GM18870 (cell line): ENCODE measurements at regions not wholly inside any gene's neighbourhood (a gene's known extent, or its start where the extent isn't known, plus 50 kb on each side); places are given as distances from the start of the nearest gene placed in this dataset.

Source experiments
- ATAC-seq: cut with Tn5 transposase; IDR thresholded peaks from one replicate; pipeline ENCODE4 v1.9.1; 2021; ENCODE audit warnings: moderate library complexity; ENCODE audit not compliant: unreplicated experiment

GRCh38 chr16:82360024-82360783 lies 190.2 kb upstream of the MPHOSPH6 start:
- ATAC-seq: no peak

- no peak for ATAC-seq
These were observed 188.7 kb upstream of the MPHOSPH6 start for GRCh38 chr16:82358606-82359221.

GRCh38 chr16:82358161-82358560 lies 188.1 kb upstream of the MPHOSPH6 start:
- ATAC-seq: no peak

- no peak for ATAC-seq
These were observed 187.2 kb upstream of the MPHOSPH6 start for GRCh38 chr16:82357237-82357636.

GRCh38 chr16:82350560-82350959 lies 180.5 kb upstream of the MPHOSPH6 start:
- no peak for ATAC-seq

- no peak for ATAC-seq
These were observed 175.3 kb upstream of the MPHOSPH6 start for GRCh38 chr16:82345318-82345717.

- ATAC-seq: no peak
These were observed 174.1 kb upstream of the MPHOSPH6 start for GRCh38 chr16:82344157-82344556.

GRCh38 chr16:82341146-82341669 lies 171.2 kb upstream of the MPHOSPH6 start:
- no peak for ATAC-seq

- no peak for ATAC-seq
These were observed 170.5 kb upstream of the MPHOSPH6 start for GRCh38 chr16:82340531-82340930.

- no peak for ATAC-seq
These were observed 167.3 kb upstream of the MPHOSPH6 start for GRCh38 chr16:82337355-82337754.

GRCh38 chr16:82331974-82332750 lies 162.1 kb upstream of the MPHOSPH6 start:
- ATAC-seq: no peak

GRCh38 chr16:82331397-82331796 lies 161.4 kb upstream of the MPHOSPH6 start:
- no peak for ATAC-seq

GRCh38 chr16:82329504-82330192 lies 159.6 kb upstream of the MPHOSPH6 start:
- no peak for ATAC-seq

- no peak for ATAC-seq
These were observed 159.0 kb upstream of the MPHOSPH6 start for GRCh38 chr16:82328881-82329469.

GRCh38 chr16:82323171-82323570 lies 153.1 kb upstream of the MPHOSPH6 start:
- no peak for ATAC-seq

GRCh38 chr16:82322177-82322576 lies 152.2 kb upstream of the MPHOSPH6 start:
- ATAC-seq: no peak

GRCh38 chr16:82319038-82319437 lies 149.0 kb upstream of the MPHOSPH6 start:
- no peak for ATAC-seq

- no peak for ATAC-seq
These were observed 147.6 kb upstream of the MPHOSPH6 start for GRCh38 chr16:82317411-82318167.

GRCh38 chr16:82313754-82314153 lies 143.7 kb upstream of the MPHOSPH6 start:
- ATAC-seq: no peak

GRCh38 chr16:82311528-82311927 lies 141.5 kb upstream of the MPHOSPH6 start:
- no peak for ATAC-seq
